ENCODE measurements at regions not wholly inside any gene's neighbourhood (a gene's known extent, or its start where the extent isn't known, plus 50 kb on each side); places are given as distances from the start of the nearest gene placed in this dataset.

- no peak for TF ChIP-seq ATF2 (IDR thresholded peaks at IDR 0.05; ENCODE audit: low read length)
These were observed 114.0 kb upstream of the TAB2 start (continued) for GRCh38 chr6:149203509-149203908.

Measured in H1 (cell line).